ENCODE measurements at regions not wholly inside any gene's neighbourhood (a gene's known extent, or its start where the extent isn't known, plus 50 kb on each side); places are given as distances from the start of the nearest gene placed in this dataset.

- no peak overlapping the region for H3K27ac ChIP-seq (ENCODE audit: control insufficient read depth, insufficient read depth, low read length)
- dilution Hi-C loops (cut with MboI; ENCODE audit: extremely low pct_ligation_motif_present, low sequenced_read_pairs): no loop called here
Measured at GRCh38 chr5:18141222-18141621, 507.0 kb downstream of the TAF11L14 start.

GRCh38 chr5:18142831-18143230 lies 508.6 kb downstream of the TAF11L14 start:
- Histone ChIP-seq H3K9me3 (ENCODE audit: control insufficient read depth, low read depth, low read length) (no peaks in the 10 kb centered on the region), H3K4me2 (ENCODE audit: control insufficient read depth, extremely low read depth, insufficient read depth, low read depth, low read length) (no peak overlapping the region), H3K4me1 (ENCODE audit: control insufficient read depth, extremely low read depth, insufficient read depth, low read length) (no peaks in the 10 kb centered on the region), H4K20me1 (ENCODE audit: control insufficient read depth, extremely low read depth, insufficient read depth, low read length) (no peaks in the 10 kb centered on the region), H3K9me1 (ENCODE audit: control insufficient read depth, extremely low read depth, insufficient read depth, low read length) (no peaks in the 10 kb centered on the region), H2AFZ (ENCODE audit: control insufficient read depth, low read length) (no peak overlapping the region), H3K4me3 (ENCODE audit: control insufficient read depth in 2 of 3, extremely low read depth in 1 of 3, insufficient read depth in 2 of 3, low read depth in 1 of 3, low read length in 3 of 3) (no peak overlapping the region), H3K36me3 (ENCODE audit: control insufficient read depth in 2 of 2, extremely low read depth in 1 of 2, insufficient read depth in 2 of 2, low read length in 2 of 2) (no peaks in the 10 kb centered on the region), H3K27me3 (ENCODE audit: control insufficient read depth, extremely low read depth, insufficient read depth, low read length) (no peaks in the 10 kb centered on the region), H3K79me2 (ENCODE audit: control insufficient read depth, insufficient read depth, low read length) (no peaks in the 10 kb centered on the region), H3K27ac (ENCODE audit: control insufficient read depth, insufficient read depth, low read length) (no peak overlapping the region), H3K9ac (ENCODE audit: control insufficient read depth, extremely low read depth, insufficient read depth, low read length) (no peak overlapping the region)
- FAIRE-seq: no peak
- no peak for DNase-seq (ENCODE audit: low read depth, low spot score)
- TF ChIP-seq EZH2 (IDR thresholded peaks at IDR 0.05; ENCODE audit: low read length): no peak
- no peak for TF ChIP-seq CTCF (optimal IDR thresholded peaks at IDR 0.05 in 1 of 3, IDR thresholded peaks at IDR 0.05 in 1 of 3, conservative IDR thresholded peaks at IDR 0.05 in 1 of 3; ENCODE audit: extremely low read depth in 1 of 3, insufficient read depth in 2 of 3, low read length in 3 of 3)
- dilution Hi-C loops (cut with MboI; ENCODE audit: extremely low pct_ligation_motif_present, low sequenced_read_pairs): no loop called here

More at GRCh38 chr5:18141222-18141621, 507.0 kb downstream of the TAF11L14 start:
- H3K9me1 ChIP-seq (ENCODE audit: control insufficient read depth, extremely low read depth, insufficient read depth, low read length): no peaks in the 10 kb centered on the region
- H3K79me2 ChIP-seq (ENCODE audit: control insufficient read depth, insufficient read depth, low read length): no peaks in the 10 kb centered on the region
- no peak for TF ChIP-seq EZH2 (IDR thresholded peaks at IDR 0.05; ENCODE audit: low read length)
- no peak for TF ChIP-seq CTCF (optimal IDR thresholded peaks at IDR 0.05 in 1 of 3, IDR thresholded peaks at IDR 0.05 in 1 of 3, conservative IDR thresholded peaks at IDR 0.05 in 1 of 3; ENCODE audit: extremely low read depth in 1 of 3, insufficient read depth in 2 of 3, low read length in 3 of 3)
- H3K4me2 ChIP-seq (ENCODE audit: control insufficient read depth, extremely low read depth, insufficient read depth, low read depth, low read length): no peak overlapping the region
- FAIRE-seq: no peak
- H3K9ac ChIP-seq (ENCODE audit: control insufficient read depth, extremely low read depth, insufficient read depth, low read length): no peak overlapping the region
- no peaks in the 10 kb centered on the region for H4K20me1 ChIP-seq (ENCODE audit: control insufficient read depth, extremely low read depth, insufficient read depth, low read length)
- no peaks in the 10 kb centered on the region for H3K9me3 ChIP-seq (ENCODE audit: control insufficient read depth, low read depth, low read length)
- H3K4me3 ChIP-seq (ENCODE audit: control insufficient read depth in 2 of 3, extremely low read depth in 1 of 3, insufficient read depth in 2 of 3, low read depth in 1 of 3, low read length in 3 of 3): no peak overlapping the region
- H3K4me1 ChIP-seq (ENCODE audit: control insufficient read depth, extremely low read depth, insufficient read depth, low read length): no peaks in the 10 kb centered on the region
- DNase-seq (ENCODE audit: low read depth, low spot score): no peak
- no peak overlapping the region for H2AFZ ChIP-seq (ENCODE audit: control insufficient read depth, low read length)
- H3K27me3 ChIP-seq (ENCODE audit: control insufficient read depth, extremely low read depth, insufficient read depth, low read length): no peaks in the 10 kb centered on the region
- H3K36me3 ChIP-seq (ENCODE audit: control insufficient read depth in 2 of 2, extremely low read depth in 1 of 2, insufficient read depth in 2 of 2, low read length in 2 of 2): no peaks in the 10 kb centered on the region
